CD1c-positive myeloid dendritic cell (primary cell): ENCODE measurements at regions not wholly inside any gene's neighbourhood (a gene's known extent, or its start where the extent isn't known, plus 50 kb on each side); places are given as distances from the start of the nearest gene placed in this dataset.
"Not testable (repeated sequence)": the region's sequence is repeated elsewhere in the genome, so short reads cannot be mapped to it uniquely, and the experiment has no call there.

Experiments used
- DNase-seq: peaks from one replicate; pipeline ENCODE4 v3.0.0-alpha.2; 2016; ENCODE audit errors: extremely low spot score

DNA sequence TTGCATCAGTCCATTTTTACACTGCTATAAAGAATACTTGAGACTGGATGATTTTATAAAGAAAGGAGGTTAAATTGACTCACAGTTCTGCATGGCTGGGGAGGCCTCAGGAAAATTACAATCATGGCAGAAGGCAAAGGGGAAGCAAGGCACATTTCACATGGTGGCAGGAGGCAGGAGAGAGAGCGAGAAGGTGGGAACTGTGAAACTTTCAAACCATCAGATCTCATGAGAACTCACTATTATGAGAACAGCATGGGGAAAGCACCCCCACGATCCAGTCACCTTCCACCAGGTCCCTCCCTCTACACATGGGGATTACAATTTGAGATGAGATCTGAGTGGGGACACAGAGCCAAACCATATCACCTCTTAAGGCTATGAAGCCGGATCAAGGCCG lies 441.0 kb upstream of the CBLB start:
- DNase-seq = not testable (repeated sequence)

DNA sequence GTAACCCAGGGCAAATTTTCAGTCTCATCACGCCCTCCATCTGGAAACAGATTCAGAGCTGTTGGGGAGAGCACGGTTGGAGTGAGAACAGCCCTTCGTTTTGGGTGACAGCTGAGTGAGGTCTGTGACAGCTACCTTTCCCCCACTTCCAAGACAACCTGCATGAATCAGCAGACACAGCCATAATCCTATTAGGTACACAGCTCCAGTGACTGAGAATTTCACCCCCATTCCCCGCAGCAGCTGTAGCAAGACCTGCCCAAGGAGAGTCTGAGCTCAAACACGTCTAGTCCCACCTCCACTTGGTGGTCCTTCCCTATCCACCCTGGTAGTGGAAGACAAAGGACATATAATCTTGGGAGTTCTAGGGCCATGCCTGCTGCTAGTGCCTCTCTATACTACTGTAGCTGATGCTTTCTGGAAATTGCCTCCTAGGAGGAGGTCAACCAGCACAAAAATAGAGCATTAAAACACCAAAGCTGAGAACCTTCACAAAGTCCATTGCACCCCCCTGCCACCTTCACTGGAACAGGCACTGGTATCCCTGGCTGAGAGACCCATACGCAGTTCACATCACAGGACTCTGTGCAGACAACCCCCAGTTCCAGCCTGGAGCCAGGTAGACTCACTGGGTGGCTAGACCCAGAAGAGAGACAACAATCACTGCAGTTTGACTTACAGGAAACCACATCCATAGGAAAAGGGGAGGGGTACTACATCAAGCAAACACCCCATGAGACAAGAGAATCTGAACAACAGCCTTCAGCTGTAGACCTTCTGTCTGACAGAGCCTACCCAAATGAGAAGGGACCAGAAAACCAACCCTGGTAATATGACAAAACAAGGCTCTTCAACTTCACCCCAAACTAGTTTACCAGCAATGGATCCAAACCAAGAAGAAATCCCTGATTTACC lies 448.6 kb upstream of the CBLB start:
- DNase-seq = no peak

GRCh38 chr3:106321438-106321837 lies 452.6 kb upstream of the CBLB start:
- not testable (repeated sequence) for DNase-seq

GRCh38 chr3:106323586-106323985 lies 454.8 kb upstream of the CBLB start:
- DNase-seq = no peak

DNA sequence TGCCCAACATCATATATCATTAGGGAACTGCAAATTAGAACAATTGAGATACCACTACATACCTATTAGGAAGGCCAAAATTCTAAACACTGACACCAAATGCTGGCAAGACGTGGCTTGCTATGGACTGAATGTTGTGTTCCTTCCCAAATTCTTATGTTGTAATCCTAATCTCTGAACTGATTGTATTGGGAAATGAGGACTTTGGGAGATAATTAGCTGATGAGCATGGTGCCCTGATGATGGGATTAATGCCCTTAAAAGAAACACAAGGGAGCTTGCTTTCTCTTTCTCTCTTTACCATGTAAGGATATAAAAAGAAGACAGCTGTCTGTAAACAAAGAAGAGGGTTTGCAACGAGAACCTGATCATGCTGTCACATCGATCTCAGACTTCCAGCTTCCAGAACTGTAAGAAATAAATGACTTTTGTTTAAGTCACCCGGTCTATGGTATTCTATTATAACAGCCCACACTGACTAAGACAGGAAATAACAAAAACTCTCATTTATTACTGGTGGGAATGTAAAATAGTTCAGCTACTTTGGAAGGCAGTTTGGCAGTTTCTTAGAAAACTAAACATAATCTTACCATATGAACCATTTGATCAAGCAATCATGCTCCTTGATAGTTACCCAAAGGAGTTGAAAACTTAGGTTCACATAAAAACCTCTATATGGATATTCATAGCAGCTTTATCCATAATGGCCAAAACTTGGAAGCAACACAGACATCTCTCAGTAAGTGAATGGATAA lies 458.3 kb upstream of the CBLB start:
- no peak for DNase-seq

DNA sequence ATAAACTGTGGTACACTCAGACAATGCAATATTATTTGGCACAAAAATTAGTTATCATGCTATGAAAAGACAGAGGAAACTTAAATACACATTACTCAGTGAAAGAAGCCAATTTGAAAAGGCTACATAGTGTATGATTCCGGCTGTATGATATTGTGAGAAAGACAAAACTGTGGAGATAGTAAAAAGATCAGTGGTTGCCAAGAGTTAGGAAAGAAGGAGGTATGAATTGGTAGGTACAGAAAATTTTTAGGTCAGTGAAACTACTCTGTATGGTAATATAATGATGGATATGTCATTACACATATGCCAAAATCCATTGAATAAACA lies 458.8 kb upstream of the CBLB start:
- no peak for DNase-seq

DNA sequence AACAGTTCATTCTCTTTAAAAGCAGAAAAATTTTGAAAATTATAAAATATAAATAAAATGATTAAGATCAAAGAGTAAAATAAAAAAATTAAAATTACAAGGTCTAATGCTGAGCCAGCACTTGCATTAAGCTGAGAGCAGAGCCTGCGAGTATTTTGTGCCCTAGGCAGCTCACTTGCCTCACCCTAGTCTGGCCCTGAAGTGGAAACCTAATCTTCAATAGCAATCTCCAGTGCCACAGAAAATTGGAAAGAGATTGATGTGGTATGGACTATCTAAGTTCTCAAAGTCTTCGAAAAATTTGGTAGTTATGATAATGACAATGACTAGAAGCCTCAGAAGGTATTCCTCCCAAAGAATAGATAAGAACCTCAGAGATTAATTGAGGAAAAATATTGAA lies 459.4 kb upstream of the CBLB start:
- no peak for DNase-seq

DNA sequence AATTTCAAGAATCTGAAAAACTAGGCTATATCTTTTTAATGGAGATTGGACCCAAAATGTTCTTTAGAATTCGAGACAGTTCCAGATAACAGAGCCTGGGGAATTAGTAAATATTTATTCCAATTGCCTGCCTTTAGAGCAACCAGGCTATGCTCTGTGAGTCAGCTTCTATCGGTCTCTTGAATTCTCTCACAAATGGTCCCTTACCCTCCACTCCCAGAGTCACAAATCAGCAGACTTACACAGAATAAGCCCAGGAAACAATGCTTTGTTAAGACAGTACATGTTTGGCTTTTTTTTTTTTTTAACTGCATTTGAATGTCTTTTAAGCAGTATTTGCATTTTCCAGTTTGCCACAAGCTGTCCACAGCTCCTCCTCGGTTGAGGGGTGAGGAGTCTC lies 460.7 kb upstream of the CBLB start:
- no peak for DNase-seq

GRCh38 chr3:106331636-106332035 lies 462.8 kb upstream of the CBLB start:
- DNase-seq = no peak

- no peak for DNase-seq
Measured at GRCh38 chr3:106332129-106332528, 463.3 kb upstream of the CBLB start.

GRCh38 chr3:106332884-106333283 lies 464.1 kb upstream of the CBLB start:
- no peak for DNase-seq

DNA sequence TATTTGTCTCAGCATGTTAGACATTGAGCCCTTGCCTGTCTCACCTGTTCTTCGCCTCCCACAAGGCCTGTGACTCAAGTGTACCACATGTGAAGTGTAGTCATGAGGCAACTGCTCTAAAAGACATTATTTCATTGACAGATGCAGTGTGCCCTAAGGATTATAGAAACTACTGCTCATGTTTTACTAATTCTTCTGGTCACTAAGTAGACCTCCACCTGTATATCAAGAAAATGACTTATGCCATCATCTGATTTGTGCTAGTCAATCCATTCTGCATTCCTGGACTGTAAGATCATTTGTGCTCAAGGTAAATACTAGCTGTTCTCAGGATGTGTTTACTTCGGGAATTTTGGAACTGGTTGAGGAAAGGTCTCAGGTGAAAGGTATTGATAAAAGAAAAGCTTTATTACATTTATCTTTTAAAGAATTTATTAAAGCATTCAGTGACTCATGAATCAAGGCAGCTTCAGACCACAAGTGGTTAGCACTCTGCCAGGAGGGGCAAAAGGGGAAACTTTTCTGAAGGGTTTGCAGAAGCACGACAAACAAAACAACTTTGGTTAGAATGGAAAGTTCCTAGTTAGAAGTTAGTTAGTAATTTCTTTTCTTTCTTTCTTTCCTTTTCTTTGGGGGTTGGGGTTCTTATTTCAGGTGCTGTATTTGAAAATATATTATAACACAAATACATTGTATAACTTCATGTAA lies 465.3 kb upstream of the CBLB start:
- DNase-seq = no peak

DNA sequence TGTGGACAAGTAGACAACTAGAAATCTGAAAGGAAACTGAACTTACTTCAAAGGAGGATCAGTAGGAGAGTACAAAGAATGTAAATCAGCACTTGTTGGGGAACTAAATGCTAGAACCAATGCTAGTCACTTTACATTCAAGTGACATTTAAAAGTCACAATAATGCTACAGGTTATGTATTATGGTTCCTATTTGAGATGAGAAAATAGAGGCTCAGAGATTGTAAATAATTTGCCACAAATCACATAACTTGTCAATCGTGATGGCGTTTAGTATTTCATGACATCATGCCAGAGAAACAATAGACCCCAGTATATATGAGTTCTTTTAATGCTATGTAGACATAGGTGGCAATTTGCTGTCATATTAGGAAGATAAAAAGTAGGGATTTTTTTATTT lies 467.8 kb upstream of the CBLB start:
- DNase-seq = no peak

DNA sequence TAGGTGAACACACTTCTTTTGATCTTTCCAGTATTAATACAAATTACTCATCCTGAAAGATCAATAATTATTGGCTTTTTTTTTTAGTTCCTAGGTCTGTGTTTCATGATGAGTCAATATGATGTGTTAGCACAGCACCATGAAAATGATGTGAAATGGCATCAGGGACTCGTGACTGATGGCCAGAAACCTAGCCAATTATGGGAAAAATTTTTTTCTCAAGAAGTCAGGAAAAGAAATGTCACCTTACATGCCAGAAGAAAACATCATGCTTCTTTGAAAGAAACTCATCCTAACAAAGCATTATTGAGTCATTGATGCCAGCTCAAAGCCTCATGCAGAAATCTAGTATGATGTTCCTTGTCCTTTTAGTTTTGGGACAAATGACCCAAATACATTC lies 468.3 kb upstream of the CBLB start:
- no peak for DNase-seq

- DNase-seq = no peak
Measured at GRCh38 chr3:106338582-106339214, 469.9 kb upstream of the CBLB start.

- no peak for DNase-seq
Measured at GRCh38 chr3:106339551-106339950, 470.7 kb upstream of the CBLB start.

DNA sequence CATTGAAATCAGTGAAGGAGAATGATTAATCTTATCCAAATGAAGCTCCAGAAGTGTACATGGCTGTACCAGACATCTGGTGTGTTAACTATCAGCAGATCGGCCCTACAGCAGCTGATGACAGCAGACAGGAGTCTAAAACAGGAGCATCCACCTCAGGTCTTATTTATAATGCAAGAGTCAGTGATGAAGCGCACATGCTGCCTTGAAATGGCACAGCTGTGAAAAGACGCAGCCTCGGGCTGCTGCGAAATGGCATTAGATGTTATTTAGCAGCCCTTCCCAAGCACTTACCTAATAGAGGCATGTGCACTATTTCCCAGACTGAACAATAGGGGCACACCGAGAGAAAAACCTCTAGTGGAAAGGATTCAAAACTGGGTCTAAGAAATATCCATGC lies 472.3 kb upstream of the CBLB start:
- DNase-seq = no peak

DNA sequence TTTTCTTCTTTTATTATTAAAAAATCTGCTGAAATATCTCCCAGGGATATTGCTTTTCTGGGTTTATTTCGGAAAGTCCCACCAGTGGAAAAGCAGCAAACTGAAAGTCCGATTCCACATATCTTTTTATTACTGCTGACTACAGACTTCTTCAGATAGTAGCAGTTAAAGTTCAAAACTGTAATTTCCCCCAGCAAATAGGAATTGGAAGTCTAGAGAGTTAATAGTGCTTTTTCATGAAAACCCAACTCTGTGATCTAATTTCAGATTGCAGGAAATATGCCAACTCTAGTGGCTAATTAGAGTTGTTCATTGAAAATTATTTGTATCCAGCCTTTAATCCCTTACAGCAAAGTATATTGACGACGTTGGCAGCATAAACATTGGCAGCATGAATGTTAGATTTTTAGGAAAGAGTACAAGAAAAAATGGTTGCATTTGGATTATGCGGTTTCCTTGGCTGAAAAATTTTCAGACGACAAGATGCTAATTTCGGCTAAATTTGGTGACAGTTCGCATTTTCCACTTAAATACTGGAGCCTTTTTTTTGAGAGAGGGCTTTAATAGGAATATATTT lies 472.9 kb upstream of the CBLB start:
- DNase-seq = no peak

- DNase-seq = no peak
Measured at GRCh38 chr3:106342386-106342785, 473.6 kb upstream of the CBLB start.

GRCh38 chr3:106343811-106344210 lies 475.0 kb upstream of the CBLB start:
- DNase-seq = no peak

- no peak for DNase-seq
Measured at GRCh38 chr3:106345353-106346027, 476.7 kb upstream of the CBLB start.
